PC-3 (cell line): ENCODE measurements at regions not wholly inside any gene's neighbourhood (a gene's known extent, or its start where the extent isn't known, plus 50 kb on each side); places are given as distances from the start of the nearest gene placed in this dataset.

Experiments
- CTCF ChIP-seq: fragments of 300-600 bp; sonication (generic); conservative IDR thresholded peaks from 2 replicates; pipeline ENCODE4 v1.5.1; 2017; ENCODE audit warnings: antibody characterized with exemption, low read depth, mild to moderate bottlenecking, low read length
- EZH2 ChIP-seq: fragments of 300-600 bp; sonication (generic); IDR thresholded peaks from one replicate; pipeline ENCODE4 v1.6.1; 2017; ENCODE audit warnings: antibody characterized with exemption, mild to moderate bottlenecking, low read length; ENCODE audit not compliant: unreplicated experiment

- TF ChIP-seq CTCF (no peak), EZH2 (no peak)
These were observed 475.1 kb upstream of the LARGE1 start for GRCh38 chr22:34395370-34395769.
